WTC11 (cell line): ENCODE measurements at regions not wholly inside any gene's neighbourhood (a gene's known extent, or its start where the extent isn't known, plus 50 kb on each side); places are given as distances from the start of the nearest gene placed in this dataset.

Experiments used
- CTCF ChIP-seq: fragments of 200-600 bp; IDR thresholded peaks from 2 replicates; pipeline ENCODE4 v1.8.0; 2022; ENCODE audit warnings: antibody characterized with exemption
- FOXP4 ChIP-seq: sonication (generic); formaldehyde crosslinking; IDR thresholded peaks from 2 replicates; pipeline ENCODE4 v1.8.0; 2022; ENCODE audit warnings: mild to moderate bottlenecking, missing genetic modification reagents
- GTF2I ChIP-seq: fragments of 250-450 bp; sonication (Bioruptor Pico); conservative IDR thresholded peaks from 2 replicates; pipeline ENCODE4 v1.4.0; 2021; ENCODE audit warnings: mild to moderate bottlenecking
- IRF2 ChIP-seq: sonication (generic); formaldehyde crosslinking; IDR thresholded peaks from 2 replicates; pipeline ENCODE4 v1.8.0; 2022; ENCODE audit warnings: low read depth, missing genetic modification reagents, borderline replicate concordance
- PRDM15 ChIP-seq: sonication (generic); formaldehyde crosslinking; IDR thresholded peaks from 2 replicates; pipeline ENCODE4 v1.8.0; 2022; ENCODE audit warnings: missing genetic modification reagents
- PREB ChIP-seq: sonication (generic); formaldehyde crosslinking; IDR thresholded peaks from 2 replicates; pipeline ENCODE4 v1.8.1; 2022; ENCODE audit warnings: mild to moderate bottlenecking, missing genetic modification reagents, moderate library complexity, borderline replicate concordance
- SP1 ChIP-seq: sonication (generic); formaldehyde crosslinking; conservative IDR thresholded peaks from 2 replicates; pipeline ENCODE4 v1.8.1; 2022; ENCODE audit warnings: missing genetic modification reagents
- TEAD1 ChIP-seq: sonication (generic); formaldehyde crosslinking; IDR thresholded peaks from 2 replicates; pipeline ENCODE4 v1.8.0; 2022; ENCODE audit warnings: mild to moderate bottlenecking, missing genetic modification reagents
- TP53 ChIP-seq: sonication (generic); formaldehyde crosslinking; IDR thresholded peaks from 2 replicates; pipeline ENCODE4 v1.8.1; 2023; ENCODE audit warnings: mild to moderate bottlenecking, missing genetic modification reagents
- USF2 ChIP-seq: sonication (generic); formaldehyde crosslinking; IDR thresholded peaks from 2 replicates; pipeline ENCODE4 v1.8.1; 2023; ENCODE audit warnings: mild to moderate bottlenecking, missing genetic modification reagents, moderate library complexity
- ZBTB21 ChIP-seq: sonication (generic); formaldehyde crosslinking; IDR thresholded peaks from 2 replicates; pipeline ENCODE4 v1.8.1; 2023; ENCODE audit warnings: mild to moderate bottlenecking, missing genetic modification reagents, borderline replicate concordance
- ZNF219 ChIP-seq: sonication (generic); formaldehyde crosslinking; IDR thresholded peaks from 2 replicates; pipeline ENCODE4 v1.8.0; 2023; ENCODE audit warnings: missing genetic modification reagents, mild to moderate bottlenecking, borderline replicate concordance
- TF ChIP-seq, protein P1 (sequence below): sonication (generic); formaldehyde crosslinking; IDR thresholded peaks from 2 replicates; pipeline ENCODE4 v1.8.1; 2023; ENCODE audit warnings: mild to moderate bottlenecking, missing genetic modification reagents

GRCh38 chr10:28217848-28218247 lies 85.0 kb downstream of the MPP7 start:
- TF ChIP-seq CTCF (no peak), GTF2I (no peak), FOXP4 (CRISPR knock-in tag) (no peak), IRF2 (no peak), SP1 (no peak), ZNF219 (CRISPR knock-in tag) (no peak), TP53 (CRISPR knock-in tag) (no peak), USF2 (CRISPR knock-in tag) (no peak), ZBTB21 (no peak), PRDM15 (CRISPR knock-in tag) (no peak), PREB (CRISPR knock-in tag) (no peak), TEAD1 (CRISPR knock-in tag) (no peak)
- TF ChIP-seq, protein P1, sequence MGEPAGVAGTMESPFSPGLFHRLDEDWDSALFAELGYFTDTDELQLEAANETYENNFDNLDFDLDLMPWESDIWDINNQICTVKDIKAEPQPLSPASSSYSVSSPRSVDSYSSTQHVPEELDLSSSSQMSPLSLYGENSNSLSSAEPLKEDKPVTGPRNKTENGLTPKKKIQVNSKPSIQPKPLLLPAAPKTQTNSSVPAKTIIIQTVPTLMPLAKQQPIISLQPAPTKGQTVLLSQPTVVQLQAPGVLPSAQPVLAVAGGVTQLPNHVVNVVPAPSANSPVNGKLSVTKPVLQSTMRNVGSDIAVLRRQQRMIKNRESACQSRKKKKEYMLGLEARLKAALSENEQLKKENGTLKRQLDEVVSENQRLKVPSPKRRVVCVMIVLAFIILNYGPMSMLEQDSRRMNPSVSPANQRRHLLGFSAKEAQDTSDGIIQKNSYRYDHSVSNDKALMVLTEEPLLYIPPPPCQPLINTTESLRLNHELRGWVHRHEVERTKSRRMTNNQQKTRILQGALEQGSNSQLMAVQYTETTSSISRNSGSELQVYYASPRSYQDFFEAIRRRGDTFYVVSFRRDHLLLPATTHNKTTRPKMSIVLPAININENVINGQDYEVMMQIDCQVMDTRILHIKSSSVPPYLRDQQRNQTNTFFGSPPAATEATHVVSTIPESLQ: no peak
